Adrenal gland (tissue), 9 donors: ENCODE measurements at regions not wholly inside any gene's neighbourhood (a gene's known extent, or its start where the extent isn't known, plus 50 kb on each side); places are given as distances from the start of the nearest gene placed in this dataset.
A peak's percentile ranks its signal among the peaks of the same experiment; 100 is the strongest.

ENCODE experiments used
- DNase-seq, 7 donors: peaks; one replicate each; pipeline ENCODE4 v3.0.0-alpha.2; 2019 to 2020
- H3K27ac ChIP-seq, 5 donors: fragments of 200-600 bp; sonication (generic) in 4 of 5; 1 replicate in 3 of 5; 2 replicates in 2 of 5; pipeline versions ENCODE4 v1.5.1 to v1.8.0; 2016 to 2020; ENCODE audit warnings: mild to moderate bottlenecking in 1 of 5
- H3K27me3 ChIP-seq: fragments of 200-600 bp; 2 replicates; pipeline ENCODE4 v1.8.0; 2021
- H3K36me3 ChIP-seq, 2 donors: fragments of 200-600 bp; replicated peaks in 1 of 2; 1 replicate in 1 of 2; 2 replicates in 1 of 2; pipeline versions ENCODE4 v1.5.1 to v1.8.0; 2018 to 2022
- H3K4me1 ChIP-seq, 2 donors: fragments of 200-600 bp; replicated peaks in 1 of 2; 1 replicate in 1 of 2; 2 replicates in 1 of 2; pipeline versions ENCODE4 v1.5.1 to v1.8.0; 2018 to 2021
- H3K4me3 ChIP-seq, 4 donors: fragments of 200-600 bp; sonication (generic) in 3 of 4; one replicate each; pipeline ENCODE4 v1.5.1; 2016 to 2018
- H3K9me3 ChIP-seq, 3 donors: fragments of 200-600 bp; sonication (generic) in 1 of 3; replicated peaks in 1 of 3; 1 replicate in 2 of 3; 2 replicates in 1 of 3; pipeline versions ENCODE4 v1.5.1 to v1.8.0; 2016 to 2021
- CTCF ChIP-seq, 6 experiments: fragments of 450-650 bp in 4 of 6; fragments of 200-600 bp in 2 of 6; sonication (generic) in 1 of 6; IDR thresholded peaks; 1 replicate in 5 of 6; 2 replicates in 1 of 6; pipeline versions ENCODE4 v1.5.1 to v1.8.0; 2016 to 2021; ENCODE audit warnings: antibody characterized with exemption in 6 of 6, mild to moderate bottlenecking in 2 of 6, moderate library complexity in 1 of 6
- POLR2A ChIP-seq, 2 donors: fragments of 450-650 bp; IDR thresholded peaks; one replicate each; pipeline ENCODE4 v1.6.1; 2017; ENCODE audit warnings: antibody characterized with exemption in 2 of 2, mild to moderate bottlenecking in 2 of 2, moderate library complexity in 1 of 2
- WGBS, 4 donors: extraction: QIAGEN DNeasy Blood & Tissue Kit in 2 of 4; methylation state at CpG; one replicate each; pipeline versions ENCODE4 v1.1.5 to v1.1.7; 2013 to 2017; 5-methylcytosine and 5-hydroxymethylcytosine counted together
- intact Hi-C, 2 donors: fragments of 100-400 bp; cut with DNase I; formaldehyde crosslinking; loops; one replicate each; pipeline versions ENCODE4 v1.14.1 to v1.15.0; 2022 to 2023
- donor health status: healthy with polysubstance abuse.
- donor health status: Bipolar disorder and iron deficiency.
- donor health status: DM: yes; HTN: yes; CAD: no.
- donor health status: DM: no; HTN: no; CAD: no.
- donor health status: DM: no; HTN: no; CAD: no.

DNA sequence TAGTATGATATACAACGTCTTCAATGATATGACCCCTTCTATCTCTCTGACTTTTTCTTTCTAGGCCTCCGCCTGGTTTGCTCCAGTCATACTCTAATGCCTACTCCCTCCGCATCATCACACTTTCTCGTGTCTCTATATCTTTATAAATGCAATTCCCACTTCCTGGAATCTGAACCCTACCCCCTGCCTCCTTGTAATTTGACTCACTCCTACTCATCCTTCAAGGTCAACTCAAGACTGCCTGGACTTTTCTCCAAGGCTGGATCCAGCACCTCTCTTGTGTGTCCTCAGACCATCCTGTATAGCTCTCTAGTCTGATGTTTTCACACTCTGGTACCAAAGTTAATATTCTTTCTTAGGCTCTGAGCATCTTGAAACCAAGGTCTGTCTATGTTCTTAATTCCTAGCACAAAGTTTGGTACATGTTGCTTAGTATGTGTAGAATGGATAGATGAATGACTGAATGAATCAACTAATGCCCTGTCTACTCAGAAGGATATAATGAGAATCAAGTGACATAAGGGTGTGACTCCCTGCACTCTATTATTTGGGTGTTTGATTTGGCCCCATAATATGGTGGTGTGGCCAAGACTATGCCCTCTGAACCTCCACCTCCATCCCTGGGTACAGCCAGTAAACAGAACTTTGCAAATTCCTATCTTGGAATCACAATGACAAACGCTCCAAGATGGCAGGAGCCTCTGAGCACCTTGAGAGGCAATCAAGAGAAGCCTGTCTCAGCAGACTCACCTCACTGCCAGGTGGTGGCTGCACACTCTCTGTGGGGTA, 74.3 kb upstream of the SERP2 start:
- Histone ChIP-seq H3K4me1 (peaks cover 0 to 19% of the 10 kb centered on the region in 2 donors), H3K4me3 (no peak overlapping the region), H3K36me3 (no peaks in the 10 kb centered on the region), H3K27me3 (no peaks in the 10 kb centered on the region), H3K27ac (no peak overlapping the region), H3K9me3 (no peaks in the 10 kb centered on the region)
- TF ChIP-seq POLR2A (IDR thresholded peaks at IDR 0.05) (no peak), CTCF (IDR thresholded peaks at IDR 0.05) (no peak)
- WGBS, 4 donors = 74 to 88% (median 79%) methylated on average over 5 of the region's 5 CpGs
- intact Hi-C loops = no loop called here
- DNase-seq = no peak

- H3K27ac ChIP-seq = peak overlapping the region in 2 of 5 donors; percentile 40 to 47
- 48 to 64% (median 58%) methylated on average over 9 of the region's 9 CpGs for WGBS, 4 donors
- H3K27me3 ChIP-seq = no peaks in the 10 kb centered on the region
- DNase-seq = peak in 6 of 7 donors; percentile 25 to 64 (median 56)
- intact Hi-C loops = no loop called here
- no peak overlapping the region for H3K4me3 ChIP-seq
- no peak for TF ChIP-seq CTCF (IDR thresholded peaks at IDR 0.05)
- TF ChIP-seq POLR2A (IDR thresholded peaks at IDR 0.05) = no peak
- no peaks in the 10 kb centered on the region for H3K36me3 ChIP-seq
- peaks cover 0 to 25% of the 10 kb centered on the region in 2 donors for H3K4me1 ChIP-seq
- no peaks in the 10 kb centered on the region for H3K9me3 ChIP-seq
These were observed 72.6 kb upstream of the SERP2 start for GRCh38 chr13:44300895-44301638.

DNA sequence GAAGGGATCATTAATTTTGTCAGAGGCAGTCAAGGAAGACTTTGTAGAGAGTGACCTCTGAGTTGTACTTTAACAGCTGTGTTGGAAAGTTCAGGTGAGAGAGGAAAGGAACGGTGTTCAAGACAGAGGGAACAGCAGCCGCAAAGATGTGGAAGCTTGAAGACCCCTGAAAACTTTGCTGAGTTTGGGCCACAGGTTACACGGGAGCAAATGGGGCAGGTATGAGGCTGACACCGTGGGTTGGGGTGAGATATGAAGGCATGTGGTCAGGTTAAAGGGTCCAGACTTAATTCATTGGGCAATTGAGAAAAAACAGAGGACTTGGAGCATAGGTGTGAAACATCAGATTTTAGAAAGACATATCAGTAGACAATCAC, 72.0 kb upstream of the SERP2 start:
- Histone ChIP-seq H3K36me3 (no peaks in the 10 kb centered on the region), H3K27ac (no peak overlapping the region), H3K4me1 (peaks cover 0 to 30% of the 10 kb centered on the region in 2 donors), H3K9me3 (no peaks in the 10 kb centered on the region), H3K27me3 (no peaks in the 10 kb centered on the region), H3K4me3 (no peak overlapping the region)
- intact Hi-C loops = no loop called here
- TF ChIP-seq POLR2A (IDR thresholded peaks at IDR 0.05) (no peak), CTCF (IDR thresholded peaks at IDR 0.05) (no peak)
- DNase-seq = no peak
- WGBS, 4 donors = 76 to 94% (median 80%) methylated on average over 4 of the region's 4 CpGs

- intact Hi-C loops = no loop called here
- no peaks in the 10 kb centered on the region for H3K9me3 ChIP-seq
- WGBS, 4 donors = 93% methylated on average over 4 of the region's 4 CpGs
- DNase-seq = no peak
- no peak overlapping the region for H3K27ac ChIP-seq
- no peaks in the 10 kb centered on the region for H3K36me3 ChIP-seq
- H3K4me3 ChIP-seq = no peak overlapping the region
- peaks cover 0 to 34% of the 10 kb centered on the region in 2 donors for H3K4me1 ChIP-seq
- H3K27me3 ChIP-seq = no peaks in the 10 kb centered on the region
- TF ChIP-seq POLR2A (IDR thresholded peaks at IDR 0.05) = no peak
- no peak for TF ChIP-seq CTCF (IDR thresholded peaks at IDR 0.05)
These were observed 71.4 kb upstream of the SERP2 start for GRCh38 chr13:44302233-44302632.
